HepG2 (cell line): ENCODE measurements at regions not wholly inside any gene's neighbourhood (a gene's known extent, or its start where the extent isn't known, plus 50 kb on each side); places are given as distances from the start of the nearest gene placed in this dataset.
A peak's percentile ranks its signal among the peaks of the same experiment; 100 is the strongest.

Experiments used
- CEBPZ ChIP-seq: IDR thresholded peaks from 2 replicates; pipeline ENCODE4 v1.6.1; 2012; ENCODE audit warnings: low read length, improper control_type of control experiment
- DR1 ChIP-seq: sonication (generic); formaldehyde crosslinking; IDR thresholded peaks from 2 replicates; pipeline ENCODE4 v1.8.0; 2021; ENCODE audit warnings: mild to moderate bottlenecking, missing genetic modification reagents, inconsistent platforms
- ERF ChIP-seq: IDR thresholded peaks from 2 replicates; pipeline ENCODE4 v1.6.1; 2018; ENCODE audit warnings: missing biosample characterization, missing genetic modification reagents
- MEIS1 ChIP-seq: sonication (generic); formaldehyde crosslinking; IDR thresholded peaks from 2 replicates; pipeline ENCODE4 v1.9.0; 2021; ENCODE audit warnings: mild to moderate bottlenecking, missing genetic modification reagents, moderate library complexity, borderline replicate concordance
- MZF1 ChIP-seq: sonication (generic); formaldehyde crosslinking; IDR thresholded peaks from 2 replicates; pipeline ENCODE4 v1.8.1; 2023; ENCODE audit warnings: mild to moderate bottlenecking, missing genetic modification reagents, borderline replicate concordance
- NFE2L1 ChIP-seq: sonication (generic); formaldehyde crosslinking; IDR thresholded peaks from 2 replicates; pipeline ENCODE4 v1.4.0; 2020; ENCODE audit warnings: missing genetic modification reagents, mild to moderate bottlenecking, borderline replicate concordance
- NR2F2 ChIP-seq: IDR thresholded peaks from 2 replicates; pipeline ENCODE4 v1.6.1; 2012; ENCODE audit warnings: low read depth, inconsistent platforms, borderline replicate concordance
- NR2F6 ChIP-seq, 2 experiments: IDR thresholded peaks; 2 replicates each; pipeline ENCODE4 v1.6.1; 2016; ENCODE audit warnings: antibody characterized with exemption in 1 of 2, mild to moderate bottlenecking in 1 of 2
- SYNCRIP ChIP-seq: fragments of 200-400 bp; formaldehyde crosslinking; IDR thresholded peaks from 2 replicates; pipeline ENCODE4 v1.6.1; 2018; ENCODE audit warnings: mild to moderate bottlenecking, low read depth, low read length; ENCODE audit not compliant: insufficient read depth
- TCF12 ChIP-seq, 2 experiments: fragments of 450-650 bp in 1 of 2; sonication (generic) in 1 of 2; formaldehyde crosslinking in 1 of 2; IDR thresholded peaks; 2 replicates each; pipeline versions ENCODE4 v1.6.1 to v1.8.0; 2017 to 2022; ENCODE audit warnings: antibody characterized with exemption in 1 of 2, mild to moderate bottlenecking in 1 of 2, missing genetic modification reagents in 1 of 2, moderate library complexity in 1 of 2
- ZBTB7A ChIP-seq: sonication (generic); formaldehyde crosslinking; IDR thresholded peaks from 2 replicates; pipeline ENCODE4 v1.8.0; 2022; ENCODE audit warnings: mild to moderate bottlenecking, missing genetic modification reagents
- ZNF253 ChIP-seq: sonication (generic); formaldehyde crosslinking; IDR thresholded peaks from 2 replicates; pipeline ENCODE4 v1.8.0; 2022; ENCODE audit warnings: mild to moderate bottlenecking, missing genetic modification reagents, borderline replicate concordance
- ZNF710 ChIP-seq: sonication (generic); formaldehyde crosslinking; IDR thresholded peaks from 2 replicates; pipeline ENCODE4 v1.5.0; 2020; ENCODE audit warnings: mild to moderate bottlenecking, missing genetic modification reagents, borderline replicate concordance
- TF ChIP-seq, protein P1 (sequence below): sonication (generic); formaldehyde crosslinking; IDR thresholded peaks from 2 replicates; pipeline ENCODE4 v1.4.0; 2020; ENCODE audit warnings: missing genetic modification reagents
- TF ChIP-seq, protein P2 (sequence below): sonication (generic); formaldehyde crosslinking; IDR thresholded peaks from 2 replicates; pipeline ENCODE4 v1.5.0; 2020; ENCODE audit warnings: mild to moderate bottlenecking, missing genetic modification reagents
- TF ChIP-seq, protein P3 (sequence below): sonication (generic); formaldehyde crosslinking; IDR thresholded peaks from 2 replicates; pipeline ENCODE4 v1.4.0; 2020; ENCODE audit warnings: missing genetic modification reagents

DNA sequence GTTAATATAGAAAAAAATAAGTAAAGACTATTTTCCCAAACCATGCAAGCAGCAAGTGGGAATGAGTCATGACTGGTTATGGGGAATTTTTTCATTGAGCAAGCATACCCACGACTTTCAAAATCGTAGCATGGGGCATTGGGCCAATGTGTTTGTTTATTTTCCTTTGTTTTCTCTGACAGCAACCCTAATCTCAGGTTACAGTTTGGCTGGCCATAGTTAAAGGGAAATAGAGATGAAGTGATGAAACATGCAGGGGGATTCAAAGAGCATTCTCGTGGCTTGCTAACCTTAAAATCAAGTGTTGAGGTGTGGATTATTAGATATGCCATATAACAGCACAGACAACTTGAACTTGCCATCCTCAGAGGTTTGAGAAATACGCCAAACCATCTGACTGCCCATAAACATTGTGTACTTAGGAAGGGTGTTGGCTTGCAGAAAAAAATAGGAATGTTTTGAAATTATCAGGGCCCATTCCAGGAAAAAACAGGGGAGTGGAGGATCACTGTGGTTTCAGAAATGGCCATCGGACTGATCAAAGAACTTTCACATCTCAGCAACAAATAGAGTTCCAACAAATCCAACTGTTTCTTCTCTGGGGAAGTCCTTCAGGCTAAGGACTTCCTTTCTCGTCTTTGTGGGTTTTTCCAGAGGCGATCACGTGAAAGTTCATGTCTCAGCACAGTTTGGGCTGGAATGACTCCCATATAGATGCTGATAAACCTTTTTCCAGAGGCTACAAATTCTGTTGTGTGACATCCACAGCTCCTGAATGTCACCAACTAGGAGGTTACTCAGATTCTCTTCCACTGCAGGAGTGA, 259.1 kb downstream of the SYK start (continued):
- TF ChIP-seq CEBPZ (no peak), MZF1 (CRISPR knock-in tag) (no peak), ZBTB7A (no peak), SYNCRIP (no peak), ERF (CRISPR knock-in tag) (peak; percentile 47; the same call in 1 of the 2 replicates), NR2F6 (IDR thresholded peaks at IDR 0.05) (0 out of 2 replicates have a peak, but pooled peaks have one; percentile 33), NR2F6 (CRISPR knock-in tag; IDR thresholded peaks at IDR 0.05) (peak; percentile 46; the same call in 1 of the 2 replicates), NFE2L1 (CRISPR knock-in tag) (no peak), MEIS1 (CRISPR knock-in tag) (no peak), ZNF710 (CRISPR knock-in tag) (no peak), ZNF253 (CRISPR knock-in tag) (no peak), TCF12 (IDR thresholded peaks at IDR 0.05) (no peak), TCF12 (CRISPR knock-in tag; IDR thresholded peaks at IDR 0.05) (no peak), NR2F2 (0 out of 2 replicates have a peak, but pooled peaks have one; percentile 29), DR1 (CRISPR knock-in tag) (no peak)
- TF ChIP-seq, protein P1, sequence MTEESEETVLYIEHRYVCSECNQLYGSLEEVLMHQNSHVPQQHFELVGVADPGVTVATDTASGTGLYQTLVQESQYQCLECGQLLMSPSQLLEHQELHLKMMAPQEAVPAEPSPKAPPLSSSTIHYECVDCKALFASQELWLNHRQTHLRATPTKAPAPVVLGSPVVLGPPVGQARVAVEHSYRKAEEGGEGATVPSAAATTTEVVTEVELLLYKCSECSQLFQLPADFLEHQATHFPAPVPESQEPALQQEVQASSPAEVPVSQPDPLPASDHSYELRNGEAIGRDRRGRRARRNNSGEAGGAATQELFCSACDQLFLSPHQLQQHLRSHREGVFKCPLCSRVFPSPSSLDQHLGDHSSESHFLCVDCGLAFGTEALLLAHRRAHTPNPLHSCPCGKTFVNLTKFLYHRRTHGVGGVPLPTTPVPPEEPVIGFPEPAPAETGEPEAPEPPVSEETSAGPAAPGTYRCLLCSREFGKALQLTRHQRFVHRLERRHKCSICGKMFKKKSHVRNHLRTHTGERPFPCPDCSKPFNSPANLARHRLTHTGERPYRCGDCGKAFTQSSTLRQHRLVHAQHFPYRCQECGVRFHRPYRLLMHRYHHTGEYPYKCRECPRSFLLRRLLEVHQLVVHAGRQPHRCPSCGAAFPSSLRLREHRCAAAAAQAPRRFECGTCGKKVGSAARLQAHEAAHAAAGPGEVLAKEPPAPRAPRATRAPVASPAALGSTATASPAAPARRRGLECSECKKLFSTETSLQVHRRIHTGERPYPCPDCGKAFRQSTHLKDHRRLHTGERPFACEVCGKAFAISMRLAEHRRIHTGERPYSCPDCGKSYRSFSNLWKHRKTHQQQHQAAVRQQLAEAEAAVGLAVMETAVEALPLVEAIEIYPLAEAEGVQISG (CRISPR knock-in tag), result no peak
- TF ChIP-seq, protein P2, sequence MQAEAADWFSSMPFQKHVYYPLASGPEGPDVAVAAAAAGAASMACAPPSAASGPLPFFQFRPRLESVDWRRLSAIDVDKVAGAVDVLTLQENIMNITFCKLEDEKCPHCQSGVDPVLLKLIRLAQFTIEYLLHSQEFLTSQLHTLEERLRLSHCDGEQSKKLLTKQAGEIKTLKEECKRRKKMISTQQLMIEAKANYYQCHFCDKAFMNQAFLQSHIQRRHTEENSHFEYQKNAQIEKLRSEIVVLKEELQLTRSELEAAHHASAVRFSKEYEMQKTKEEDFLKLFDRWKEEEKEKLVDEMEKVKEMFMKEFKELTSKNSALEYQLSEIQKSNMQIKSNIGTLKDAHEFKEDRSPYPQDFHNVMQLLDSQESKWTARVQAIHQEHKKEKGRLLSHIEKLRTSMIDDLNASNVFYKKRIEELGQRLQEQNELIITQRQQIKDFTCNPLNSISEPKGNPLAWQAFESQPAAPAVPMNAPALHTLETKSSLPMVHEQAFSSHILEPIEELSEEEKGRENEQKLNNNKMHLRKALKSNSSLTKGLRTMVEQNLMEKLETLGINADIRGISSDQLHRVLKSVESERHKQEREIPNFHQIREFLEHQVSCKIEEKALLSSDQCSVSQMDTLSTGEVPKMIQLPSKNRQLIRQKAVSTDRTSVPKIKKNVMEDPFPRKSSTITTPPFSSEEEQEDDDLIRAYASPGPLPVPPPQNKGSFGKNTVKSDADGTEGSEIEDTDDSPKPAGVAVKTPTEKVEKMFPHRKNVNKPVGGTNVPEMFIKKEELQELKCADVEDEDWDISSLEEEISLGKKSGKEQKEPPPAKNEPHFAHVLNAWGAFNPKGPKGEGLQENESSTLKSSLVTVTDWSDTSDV (CRISPR knock-in tag), result no peak
- TF ChIP-seq, protein P3, sequence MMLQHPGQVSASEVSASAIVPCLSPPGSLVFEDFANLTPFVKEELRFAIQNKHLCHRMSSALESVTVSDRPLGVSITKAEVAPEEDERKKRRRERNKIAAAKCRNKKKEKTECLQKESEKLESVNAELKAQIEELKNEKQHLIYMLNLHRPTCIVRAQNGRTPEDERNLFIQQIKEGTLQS, result 0 out of 2 replicates have a peak, but pooled peaks have one; percentile 38
